ENCODE measurements at regions not wholly inside any gene's neighbourhood (a gene's known extent, or its start where the extent isn't known, plus 50 kb on each side); places are given as distances from the start of the nearest gene placed in this dataset.

DNA sequence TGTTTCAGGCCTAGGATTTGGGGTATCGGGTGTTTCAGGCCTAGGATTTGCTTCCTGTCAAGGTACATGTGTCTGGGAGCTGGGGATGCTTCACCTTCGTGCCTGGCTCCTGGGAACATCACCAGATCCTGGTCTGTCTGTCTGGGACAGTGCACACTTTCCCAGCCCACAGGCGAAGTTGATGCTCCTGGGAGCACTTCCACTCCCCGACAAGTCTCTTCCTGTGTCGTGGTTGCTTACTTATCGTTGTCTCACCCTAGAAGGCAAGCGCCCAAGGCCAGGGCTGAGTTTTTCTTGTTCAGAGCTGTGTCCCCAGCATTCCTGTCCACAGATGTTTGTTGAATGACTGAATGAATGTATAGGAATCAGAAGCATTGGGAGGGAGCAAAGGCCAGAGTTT lies 71.5 kb downstream of the LINC01488 start:
- no peak overlapping the region for H3K27ac ChIP-seq
- no peaks in the 10 kb centered on the region for H3K36me3 ChIP-seq
- H3K27me3 ChIP-seq: no peaks in the 10 kb centered on the region
- no peak overlapping the region for H3K4me3 ChIP-seq
- 87 to 99% (median 93%) methylated on average over 7 of the region's 7 CpGs for WGBS, 5 donors
- H3K9me3 ChIP-seq: peaks cover 7 to 36% (median 26%) of the 10 kb centered on the region in 4 donors
- no peak for DNase-seq
- intact Hi-C loops (cut with DNase I; ENCODE audit: low total_unique reads): no loop called here
- H3K4me1 ChIP-seq: no peaks in the 10 kb centered on the region
- TF ChIP-seq POLR2A (IDR thresholded peaks at IDR 0.05) (no peak), POLR2AphosphoS5 (IDR thresholded peaks at IDR 0.05) (no peak), CTCF (IDR thresholded peaks at IDR 0.05) (no peak), EP300 (IDR thresholded peaks at IDR 0.05) (no peak)

DNA sequence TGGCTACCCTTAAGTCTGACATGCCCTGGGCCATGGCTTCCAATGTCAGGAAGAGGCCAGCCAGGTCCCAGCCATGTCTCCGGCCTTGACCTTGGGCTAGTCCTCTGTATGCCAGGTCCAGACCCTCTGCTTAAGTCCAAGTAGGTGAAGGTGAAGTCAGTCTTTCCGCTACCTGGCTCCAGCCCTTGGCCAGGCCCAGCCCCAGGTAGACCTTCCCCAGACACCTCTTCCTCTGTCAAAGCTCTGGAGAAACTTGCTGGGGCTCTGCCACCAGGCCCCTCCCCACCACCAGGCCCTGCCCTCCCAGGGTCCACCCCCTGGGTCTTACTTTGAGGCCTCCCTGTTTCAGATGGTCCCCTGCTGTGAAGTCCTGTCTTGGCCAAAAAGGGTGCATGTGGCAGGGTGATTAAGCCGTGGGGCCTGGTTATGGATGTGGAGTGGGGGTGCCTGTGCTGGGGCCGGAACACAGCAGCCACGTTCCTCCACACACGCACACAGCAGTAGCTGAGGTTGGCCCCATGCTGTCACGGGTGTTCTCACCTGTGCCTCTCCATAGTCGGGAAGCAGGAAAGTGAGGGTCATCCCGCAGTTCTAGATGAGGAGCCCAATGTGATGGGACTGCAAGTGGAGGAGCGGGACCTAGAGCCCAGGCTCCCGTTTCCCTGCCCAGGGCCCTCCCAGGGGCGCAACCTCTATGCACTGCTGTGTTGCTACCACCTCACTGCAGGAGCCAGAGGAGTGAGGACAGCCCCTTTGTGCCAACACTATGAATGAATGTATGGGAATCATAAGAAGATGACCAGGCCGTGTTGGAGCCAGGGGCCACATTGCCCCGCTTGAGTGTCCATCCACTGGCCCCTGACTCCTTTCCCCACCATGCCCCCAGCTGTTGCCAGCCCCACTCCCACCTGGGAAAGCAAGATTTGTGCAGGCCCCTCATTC lies 72.2 kb downstream of the LINC01488 start:
- Histone ChIP-seq H3K4me3 (no peak overlapping the region), H3K36me3 (no peaks in the 10 kb centered on the region), H3K4me1 (no peaks in the 10 kb centered on the region), H3K9me3 (peaks cover 7 to 35% (median 26%) of the 10 kb centered on the region in 4 donors), H3K27me3 (no peaks in the 10 kb centered on the region), H3K27ac (no peak overlapping the region)
- no peak for TF ChIP-seq POLR2AphosphoS5 (IDR thresholded peaks at IDR 0.05)
- TF ChIP-seq POLR2A (IDR thresholded peaks at IDR 0.05): no peak
- TF ChIP-seq CTCF (IDR thresholded peaks at IDR 0.05): no peak
- TF ChIP-seq EP300 (IDR thresholded peaks at IDR 0.05): no peak
- intact Hi-C loops (cut with DNase I; ENCODE audit: low total_unique reads): no loop called here
- WGBS, 5 donors: 89 to 96% (median 95%) methylated on average over 12 to 14 of the region's 14 CpGs
- DNase-seq: no peak

- H3K36me3 ChIP-seq: no peaks in the 10 kb centered on the region
- H3K27me3 ChIP-seq: peaks cover 0 to 3% (median 0%) of the 10 kb centered on the region in 3 donors
- TF ChIP-seq CTCF (IDR thresholded peaks at IDR 0.05) (no peak), POLR2AphosphoS5 (IDR thresholded peaks at IDR 0.05) (no peak), POLR2A (IDR thresholded peaks at IDR 0.05) (no peak), EP300 (IDR thresholded peaks at IDR 0.05) (no peak)
- no peaks in the 10 kb centered on the region for H3K4me1 ChIP-seq
- WGBS, 5 donors: 77 to 88% (median 83%) methylated on average over 4 to 6 of the region's 6 CpGs
- no peak for DNase-seq
- peaks cover 6 to 23% (median 20%) of the 10 kb centered on the region in 4 donors for H3K9me3 ChIP-seq
- intact Hi-C loops (cut with DNase I; ENCODE audit: low total_unique reads): no loop called here
- H3K4me3 ChIP-seq: no peak overlapping the region
- H3K27ac ChIP-seq: no peak overlapping the region
Measured at GRCh38 chr11:69554849-69555248, 73.4 kb downstream of the LINC01488 start.

DNA sequence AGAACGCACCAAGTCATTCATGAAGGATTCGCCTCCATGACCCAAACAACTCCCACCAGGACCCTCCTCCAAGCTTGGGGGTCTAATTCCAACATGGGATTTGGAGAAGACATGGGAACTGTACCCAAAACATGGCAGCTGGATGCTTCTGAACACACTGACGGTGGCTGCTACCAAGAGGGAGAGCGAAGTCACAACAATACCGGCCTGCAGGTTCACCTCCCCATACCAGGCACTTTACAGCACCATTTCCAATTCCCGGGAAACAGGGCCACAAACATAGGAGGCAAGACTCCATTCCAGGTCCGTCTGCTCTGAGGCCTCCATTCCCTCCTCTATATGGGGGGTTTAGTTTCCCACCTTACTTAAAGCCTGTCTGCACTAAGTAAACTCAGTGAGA lies 75.8 kb downstream of the LINC01488 start:
- DNase-seq: no peak
- WGBS, 5 donors: 89 to 94% (median 93%) methylated on average over 7 of the region's 7 CpGs
- no peaks in the 10 kb centered on the region for H3K36me3 ChIP-seq
- TF ChIP-seq EP300 (IDR thresholded peaks at IDR 0.05) (no peak), POLR2A (IDR thresholded peaks at IDR 0.05) (no peak)
- H3K4me3 ChIP-seq: no peak overlapping the region
- intact Hi-C loops (cut with DNase I; ENCODE audit: low total_unique reads): no loop called here
- peaks cover 0 to 4% (median 0%) of the 10 kb centered on the region in 4 donors for H3K9me3 ChIP-seq
- peaks cover 0 to 3% (median 0%) of the 10 kb centered on the region in 3 donors for H3K27me3 ChIP-seq
- no peak overlapping the region for H3K27ac ChIP-seq
- H3K4me1 ChIP-seq: no peaks in the 10 kb centered on the region

GRCh38 chr11:69558519-69558941 lies 77.1 kb downstream of the LINC01488 start:
- Histone ChIP-seq H3K4me1 (no peaks in the 10 kb centered on the region), H3K36me3 (no peaks in the 10 kb centered on the region), H3K9me3 (no peaks in the 10 kb centered on the region), H3K27me3 (peaks cover 0 to 3% (median 0%) of the 10 kb centered on the region in 3 donors), H3K4me3 (no peak overlapping the region), H3K27ac (no peak overlapping the region)
- intact Hi-C loops (cut with DNase I; ENCODE audit: low total_unique reads): no loop called here
- 72 to 82% (median 76%) methylated on average over 11 to 12 of the region's 12 CpGs for WGBS, 5 donors
- TF ChIP-seq EP300 (IDR thresholded peaks at IDR 0.05): no peak
- no peak for TF ChIP-seq CTCF (IDR thresholded peaks at IDR 0.05)
- TF ChIP-seq POLR2A (IDR thresholded peaks at IDR 0.05): no peak
- DNase-seq: no peak
